HG03108 (cell line): ENCODE measurements at regions not wholly inside any gene's neighbourhood (a gene's known extent, or its start where the extent isn't known, plus 50 kb on each side); places are given as distances from the start of the nearest gene placed in this dataset.
"Not testable (repeated sequence)": the region's sequence is repeated elsewhere in the genome, so short reads cannot be mapped to it uniquely, and the experiment has no call there.

Experiments
- ATAC-seq: cut with Tn5 transposase; IDR thresholded peaks from one replicate; pipeline ENCODE4 v1.9.1; 2021; ENCODE audit warnings: moderate library complexity; ENCODE audit not compliant: unreplicated experiment

GRCh38 chr5:62791059-62791458, 212.4 kb downstream of the LRRC70 start:
- ATAC-seq, result no peak

GRCh38 chr5:62790348-62790747, 211.7 kb downstream of the LRRC70 start:
- no peak for ATAC-seq

- no peak for ATAC-seq
Measured at GRCh38 chr5:62786099-62786498, 207.5 kb downstream of the LRRC70 start.

- ATAC-seq, result no peak
Measured at GRCh38 chr5:62785588-62785987, 207.0 kb downstream of the LRRC70 start.

- ATAC-seq, result no peak
Measured at GRCh38 chr5:62783374-62784057, 204.9 kb downstream of the LRRC70 start.

- no peak for ATAC-seq
Measured at GRCh38 chr5:62780888-62781287, 202.3 kb downstream of the LRRC70 start.

GRCh38 chr5:62780230-62780629, 201.6 kb downstream of the LRRC70 start:
- no peak for ATAC-seq

GRCh38 chr5:62779010-62779422, 200.4 kb downstream of the LRRC70 start:
- no peak for ATAC-seq

GRCh38 chr5:62778316-62779009, 199.8 kb downstream of the LRRC70 start:
- no peak for ATAC-seq

GRCh38 chr5:62777081-62777480, 198.5 kb downstream of the LRRC70 start:
- ATAC-seq, result not testable (repeated sequence)

GRCh38 chr5:62776592-62776991, 198.0 kb downstream of the LRRC70 start:
- not testable (repeated sequence) for ATAC-seq

- ATAC-seq, result no peak
Measured at GRCh38 chr5:62773460-62773859, 194.8 kb downstream of the LRRC70 start.

- no peak for ATAC-seq
Measured at GRCh38 chr5:62771341-62771740, 192.7 kb downstream of the LRRC70 start.

- no peak for ATAC-seq
Measured at GRCh38 chr5:62767650-62768049, 189.0 kb downstream of the LRRC70 start.

- ATAC-seq, result no peak
Measured at GRCh38 chr5:62767077-62767476, 188.5 kb downstream of the LRRC70 start.

GRCh38 chr5:62762503-62762902, 183.9 kb downstream of the LRRC70 start:
- ATAC-seq, result no peak

- not testable (repeated sequence) for ATAC-seq
Measured at GRCh38 chr5:62757686-62758085, 179.1 kb downstream of the LRRC70 start.

GRCh38 chr5:62752998-62753367, 174.4 kb downstream of the LRRC70 start:
- ATAC-seq, result not testable (repeated sequence)

- ATAC-seq, result not testable (repeated sequence)
Measured at GRCh38 chr5:62752056-62752997, 173.7 kb downstream of the LRRC70 start.

- ATAC-seq, result no peak
Measured at GRCh38 chr5:62742207-62742606, 163.6 kb downstream of the LRRC70 start.

GRCh38 chr5:62741761-62742160, 163.1 kb downstream of the LRRC70 start:
- no peak for ATAC-seq
